Kidney glomerular epithelial cell (primary cell): ENCODE measurements at regions not wholly inside any gene's neighbourhood (a gene's known extent, or its start where the extent isn't known, plus 50 kb on each side); places are given as distances from the start of the nearest gene placed in this dataset.
"Not testable (repeated sequence)": the region's sequence is repeated elsewhere in the genome, so short reads cannot be mapped to it uniquely, and the experiment has no call there.

Experiments
- DNase-seq: peaks from one replicate; lab custom pipeline; 2025; lab: John Stamatoyannopoulos, UW

GRCh38 chr12:9308745-9309144 lies 100.5 kb upstream of the PZP start:
- not testable (repeated sequence) for DNase-seq

DNA sequence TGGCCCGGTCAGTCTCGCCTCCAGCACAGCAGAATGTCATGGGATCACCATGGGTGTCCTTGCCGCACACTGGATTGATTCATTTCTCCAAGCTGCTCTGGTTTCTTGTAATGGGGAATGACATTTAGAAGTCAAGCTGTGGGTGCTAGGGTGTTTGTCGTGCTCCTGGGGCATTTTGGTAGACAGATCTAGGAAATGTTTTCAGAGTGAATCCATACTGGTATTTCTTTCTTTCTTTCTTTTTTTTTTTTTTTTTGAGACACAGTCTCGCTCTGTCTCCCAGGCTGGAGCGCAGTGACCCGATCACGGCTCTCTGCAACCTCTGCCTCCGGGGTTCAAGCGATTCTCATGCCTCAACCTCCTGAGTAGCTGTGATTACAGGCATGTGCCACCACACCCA lies 100.0 kb upstream of the PZP start:
- DNase-seq: not testable (repeated sequence)

DNA sequence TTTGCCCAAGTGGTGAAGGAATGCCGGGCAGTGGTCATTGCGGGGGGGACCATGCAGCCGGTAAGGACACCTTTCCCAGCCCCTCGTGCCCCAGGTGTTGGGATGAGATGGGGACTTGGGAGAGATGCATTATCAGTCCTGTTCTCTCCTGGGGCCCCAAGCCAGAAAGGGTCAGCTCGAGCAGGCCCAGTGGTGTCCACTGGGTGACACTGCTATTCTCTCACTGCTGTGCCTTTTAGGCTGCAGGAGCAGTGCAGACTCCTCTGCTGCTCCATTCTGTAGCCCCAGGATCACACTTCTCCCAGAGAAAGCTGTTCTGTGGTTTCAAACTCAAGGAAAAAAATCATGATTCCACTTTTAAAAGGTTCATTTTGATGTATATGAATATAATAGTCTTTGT lies 99.1 kb upstream of the PZP start:
- not testable (repeated sequence) for DNase-seq

DNA sequence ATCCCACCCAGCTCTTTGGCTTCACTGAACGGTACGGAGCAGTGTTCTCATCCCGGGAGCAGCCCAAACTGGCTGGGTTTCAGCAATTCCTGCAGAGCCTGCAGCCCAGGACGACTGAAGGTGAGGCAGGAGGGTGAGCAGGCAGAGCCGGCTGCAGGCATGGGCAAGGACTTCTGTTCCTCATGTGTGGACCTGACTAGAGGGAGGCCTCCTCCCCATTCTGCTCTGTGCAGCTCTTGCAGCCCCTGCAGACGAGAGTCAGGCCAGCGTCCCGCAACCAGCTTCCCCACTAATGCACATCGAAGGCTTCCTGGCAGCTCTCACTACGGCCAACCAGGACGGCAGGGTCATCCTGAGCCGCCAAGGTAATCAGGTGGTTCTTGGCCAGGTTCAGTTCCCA lies 97.8 kb upstream of the PZP start:
- DNase-seq: not testable (repeated sequence)

GRCh38 chr12:9304540-9304939 lies 96.3 kb upstream of the PZP start:
- not testable (repeated sequence) for DNase-seq

DNA sequence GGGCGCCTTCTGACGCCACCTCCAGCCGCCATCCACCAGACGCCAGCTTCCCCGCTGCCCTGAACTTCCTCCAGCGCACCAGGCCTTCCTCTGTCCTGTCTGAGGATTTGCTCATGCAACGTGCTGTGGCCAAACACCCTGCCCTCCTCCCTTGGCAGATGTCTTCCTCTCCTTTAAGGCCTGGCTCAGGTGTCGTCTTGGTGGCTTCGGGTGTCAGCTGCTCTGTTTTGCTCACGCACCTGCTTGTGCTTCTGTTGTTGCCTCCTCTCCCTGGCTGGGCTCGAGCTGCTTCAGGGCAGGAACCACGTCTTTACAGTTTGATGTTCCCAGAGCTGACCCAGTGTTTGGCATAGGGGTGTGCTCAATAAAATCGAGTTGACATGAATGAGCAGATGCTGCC lies 87.7 kb upstream of the PZP start:
- DNase-seq: not testable (repeated sequence)

DNA sequence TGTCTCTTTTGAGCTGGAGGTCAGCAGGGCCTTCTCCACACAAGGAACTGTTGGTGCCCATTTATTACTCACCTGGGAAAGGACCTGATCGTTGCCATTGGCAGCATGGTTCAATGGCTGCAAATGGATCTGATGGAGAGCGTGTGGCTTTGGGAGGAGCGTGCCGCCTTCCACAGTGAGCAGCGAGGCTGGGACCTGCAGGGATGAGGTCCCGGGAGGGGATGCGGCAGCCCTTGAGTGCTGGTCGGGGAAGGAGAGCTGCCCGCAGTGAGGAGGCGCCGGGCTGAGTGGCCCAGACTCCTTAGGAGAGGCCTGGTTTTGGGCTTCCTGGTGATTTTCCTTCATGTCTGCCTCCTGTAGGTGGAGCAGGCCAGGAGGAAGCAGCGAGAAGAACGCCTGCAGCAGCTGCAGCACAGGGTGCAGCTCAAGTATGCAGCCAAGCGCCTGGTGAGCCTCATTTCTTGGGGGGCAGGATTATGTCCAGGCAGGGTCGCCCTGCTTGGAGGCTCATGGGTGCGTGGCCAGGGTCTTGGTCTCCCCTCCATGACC lies 86.0 kb upstream of the PZP start:
- DNase-seq: not testable (repeated sequence)

DNA sequence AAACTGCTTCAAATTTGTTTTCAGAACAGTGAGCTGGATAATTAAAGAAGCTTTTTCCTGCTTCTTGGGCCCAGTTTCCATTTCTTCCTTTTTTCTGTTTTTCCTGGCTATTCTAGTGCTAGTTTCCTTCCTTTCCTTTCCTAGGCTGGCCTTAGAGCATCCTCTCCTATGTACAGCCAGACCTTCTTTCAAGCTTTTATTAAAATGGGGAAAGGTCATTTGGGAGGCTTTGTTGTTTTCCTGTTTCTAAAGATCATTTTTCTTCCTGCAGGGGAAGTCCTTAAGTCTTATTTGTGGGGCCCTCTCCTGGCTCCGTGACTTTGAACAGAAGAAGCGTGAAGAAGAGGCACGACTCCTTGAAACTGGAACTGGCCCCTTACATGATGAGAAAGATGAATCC lies 85.2 kb upstream of the PZP start:
- DNase-seq: not testable (repeated sequence)

DNA sequence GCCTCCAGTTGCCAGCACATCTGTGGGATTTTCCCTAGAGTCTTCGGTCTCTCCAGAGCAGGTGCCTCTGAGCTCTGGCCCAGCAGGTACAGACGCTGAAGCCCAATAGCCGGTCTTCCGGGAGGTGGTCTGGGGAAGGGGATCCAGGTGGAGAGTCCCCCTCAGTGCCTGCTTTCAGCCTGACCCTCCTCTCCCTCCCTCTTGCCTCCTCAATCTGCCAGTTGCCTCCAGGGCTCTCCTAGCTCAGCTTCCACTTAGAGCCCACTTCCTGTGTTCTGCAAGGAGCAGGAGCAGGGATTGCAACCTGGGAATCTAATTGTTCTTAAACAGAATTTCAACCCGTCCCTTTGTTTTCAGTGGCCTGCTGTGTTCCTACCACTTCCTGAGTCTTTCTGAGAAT lies 81.8 kb upstream of the PZP start:
- DNase-seq: not testable (repeated sequence)

DNA sequence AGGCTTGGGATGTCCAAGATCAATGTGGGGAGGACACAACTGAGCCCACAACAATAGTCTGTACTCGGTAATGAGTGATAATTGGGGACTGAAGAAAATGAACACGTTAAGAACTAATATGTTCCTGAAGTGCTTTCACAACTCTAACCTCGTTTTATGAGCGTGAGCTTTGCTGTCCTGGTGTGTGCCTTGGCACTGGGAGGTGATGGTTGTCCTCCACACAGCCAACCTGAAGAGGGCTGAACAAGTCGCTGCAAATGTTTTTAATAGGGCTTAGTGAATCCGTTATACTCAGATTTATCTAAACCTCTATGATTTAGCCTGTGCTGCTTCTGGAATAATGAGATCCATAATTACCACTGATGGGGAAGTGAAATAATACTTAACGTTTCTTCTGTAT lies 76.5 kb upstream of the PZP start:
- not testable (repeated sequence) for DNase-seq

GRCh38 chr12:9284197-9284596 lies 76.0 kb upstream of the PZP start:
- DNase-seq: not testable (repeated sequence)

GRCh38 chr12:9283346-9284095 lies 75.3 kb upstream of the PZP start:
- DNase-seq: peak; percentile 47

GRCh38 chr12:9276990-9277389 lies 68.8 kb upstream of the PZP start:
- no peak for DNase-seq

DNA sequence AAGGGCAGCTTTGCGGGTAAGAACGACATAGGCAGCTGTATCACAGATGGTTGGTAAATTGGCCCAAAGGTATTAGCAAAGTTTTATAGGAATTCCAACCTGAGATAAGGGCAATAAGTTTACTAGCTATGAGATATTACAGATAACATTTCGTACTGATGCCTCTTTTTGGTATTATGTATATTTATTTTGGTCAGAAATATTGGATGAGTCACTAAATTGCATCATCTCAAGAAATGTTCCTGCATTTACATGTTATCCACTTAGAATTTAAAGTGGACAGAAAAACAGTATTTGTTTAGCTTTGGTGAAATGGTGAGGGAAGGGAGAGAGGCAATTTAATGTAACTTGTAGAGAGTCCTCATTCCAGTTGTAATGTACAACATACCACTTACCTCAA lies 65.1 kb upstream of the PZP start:
- no peak for DNase-seq

GRCh38 chr12:9271875-9272274 lies 63.7 kb upstream of the PZP start:
- DNase-seq: no peak

DNA sequence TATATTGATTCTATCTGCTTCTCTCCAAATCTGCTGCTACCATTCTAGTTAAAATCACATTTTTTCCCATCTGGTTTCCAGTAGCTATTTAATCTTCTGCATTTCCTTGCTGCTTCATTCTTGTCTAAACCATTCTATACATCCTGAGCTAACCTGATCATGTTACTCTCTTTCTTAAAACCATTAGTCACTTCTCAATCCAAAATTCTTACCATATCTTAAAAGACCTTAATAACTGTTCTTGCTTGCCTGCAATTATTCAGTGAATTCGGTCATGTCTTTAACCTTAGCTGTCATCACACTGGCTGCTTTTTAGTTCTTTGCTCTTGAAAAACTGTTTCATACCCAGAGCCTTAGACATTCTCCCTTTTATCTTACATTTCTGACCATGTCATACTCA lies 56.4 kb upstream of the PZP start:
- DNase-seq: no peak

DNA sequence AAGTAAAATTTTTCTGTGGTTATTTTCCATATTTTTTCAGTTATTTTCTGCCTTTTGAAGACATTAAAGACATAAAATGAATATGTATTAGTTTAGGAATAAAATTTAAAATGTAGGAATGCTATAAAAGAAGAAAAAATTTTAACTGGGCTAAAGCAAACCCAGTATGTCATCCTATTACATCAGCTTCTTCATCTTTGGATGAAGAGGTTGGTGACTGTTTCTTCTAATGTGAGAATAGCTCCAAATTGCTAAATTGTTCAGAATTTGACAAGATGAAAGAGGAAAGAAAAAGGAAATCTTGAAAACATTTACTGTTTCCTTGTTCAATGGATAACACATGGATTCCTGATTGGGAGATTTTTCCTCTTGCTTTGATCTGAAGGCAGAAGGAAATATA lies 52.7 kb upstream of the PZP start:
- DNase-seq: no peak

DNA sequence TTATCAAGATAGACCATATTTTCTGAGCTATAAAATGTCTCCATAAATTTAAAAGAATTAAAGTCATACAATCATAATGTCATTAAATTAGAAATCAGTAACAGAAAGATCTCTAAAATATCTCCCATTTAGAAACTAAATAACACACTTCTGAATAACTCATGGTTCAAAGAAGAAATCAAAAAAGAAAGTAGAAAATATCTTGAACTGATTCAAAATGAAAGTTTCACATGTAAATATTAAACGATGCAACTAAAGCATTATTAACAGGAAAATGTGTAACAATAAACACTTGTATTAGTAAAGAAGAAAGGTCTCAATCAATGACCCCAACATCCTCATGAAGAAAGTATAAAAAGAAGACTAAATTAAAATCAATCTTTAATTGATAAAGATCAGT lies 50.5 kb upstream of the PZP start:
- DNase-seq: no peak
